ENCODE measurements at regions not wholly inside any gene's neighbourhood (a gene's known extent, or its start where the extent isn't known, plus 50 kb on each side); places are given as distances from the start of the nearest gene placed in this dataset.

DNA sequence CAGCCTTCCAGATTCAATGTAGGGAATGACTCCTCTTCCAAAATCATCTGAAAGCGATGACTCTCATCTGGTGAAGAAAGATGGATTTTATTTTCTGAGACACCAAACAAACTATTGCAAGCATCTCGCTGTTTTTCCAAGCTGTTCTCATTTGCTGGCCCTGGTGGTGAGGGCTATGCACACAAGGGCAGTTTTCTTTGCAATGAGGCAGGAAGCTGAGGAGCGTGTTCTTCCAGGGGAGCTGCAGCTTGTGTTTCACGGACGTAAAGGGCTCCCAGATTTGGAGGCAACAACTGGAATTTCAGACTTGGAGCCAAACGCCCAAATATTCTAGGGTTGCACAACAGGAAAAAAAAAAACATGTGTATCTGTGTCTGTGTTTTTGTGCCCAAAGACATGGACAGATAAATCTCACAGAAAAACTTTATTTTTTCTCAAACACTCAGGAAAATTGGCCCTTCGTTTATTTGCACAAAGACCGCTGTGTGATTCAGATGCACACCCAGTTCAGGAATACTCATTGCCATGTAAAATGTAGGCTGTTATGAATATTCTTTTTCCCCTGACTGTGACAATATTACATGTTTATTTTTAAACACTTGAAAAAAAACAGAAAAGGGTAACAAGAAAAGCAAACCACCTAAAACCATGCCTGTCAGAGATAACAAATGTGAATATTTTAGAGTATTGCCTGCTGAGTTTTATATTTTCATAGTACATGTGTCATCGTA lies 151.3 kb downstream of the GAS1 start:
- peak; percentile 35 for DNase-seq (ENCODE audit: low read depth, low spot score)

GRCh38 chr9:86795047-86795442 lies 152.3 kb downstream of the GAS1 start:
- DNase-seq (ENCODE audit: low read depth, low spot score): no peak

GRCh38 chr9:86794391-86795046 lies 152.8 kb downstream of the GAS1 start:
- DNase-seq (ENCODE audit: low read depth, low spot score): peak; percentile 78

DNA sequence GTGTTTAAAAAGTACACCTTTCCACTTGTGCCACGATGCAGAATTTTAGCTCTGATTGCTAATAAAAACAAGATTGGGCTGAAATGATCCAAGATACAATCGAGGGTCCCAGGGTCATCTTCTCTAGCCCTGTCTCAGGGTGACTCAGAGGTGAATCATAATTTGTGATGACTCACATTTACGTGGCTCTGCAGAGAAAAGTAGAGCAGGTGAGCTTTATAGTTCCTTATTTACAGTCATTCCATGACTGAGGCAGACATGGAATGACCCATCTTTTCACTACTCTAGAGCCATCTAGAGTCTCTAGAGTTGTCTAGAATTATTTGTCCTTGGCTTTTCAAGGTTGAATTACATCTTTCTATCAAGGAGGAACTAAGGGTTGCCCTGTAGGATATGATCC lies 155.2 kb downstream of the GAS1 start:
- no peak for DNase-seq (ENCODE audit: low read depth, low spot score)

GRCh38 chr9:86790805-86791204 lies 156.5 kb downstream of the GAS1 start:
- no peak for DNase-seq (ENCODE audit: low read depth, low spot score)

- DNase-seq (ENCODE audit: low read depth, low spot score): peak; percentile 37
Observed at GRCh38 chr9:86788456-86788855, 158.8 kb downstream of the GAS1 start.

DNA sequence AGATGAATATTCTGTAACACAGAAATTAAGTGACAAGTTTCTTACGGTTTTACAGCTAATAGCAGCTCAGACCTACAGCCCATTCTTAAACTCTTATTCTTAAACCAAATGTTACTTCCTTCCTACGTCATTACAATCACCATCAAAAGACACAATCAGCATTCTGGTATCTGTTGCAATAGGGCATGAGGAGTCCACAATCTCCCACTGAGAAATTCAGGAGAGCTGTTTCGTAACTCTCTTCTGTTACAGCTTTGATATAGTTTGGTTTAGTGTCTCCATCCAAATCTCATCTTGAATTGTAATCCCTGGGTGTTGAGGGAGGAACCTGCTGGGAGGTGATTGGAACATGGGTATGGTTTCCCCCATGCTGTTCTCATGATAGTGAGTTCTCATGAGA lies 163.4 kb downstream of the GAS1 start:
- DNase-seq (ENCODE audit: low read depth, low spot score): no peak

- DNase-seq (ENCODE audit: low read depth, low spot score): no peak
Observed at GRCh38 chr9:86782831-86783230, 164.5 kb downstream of the GAS1 start.

GRCh38 chr9:86778761-86779160 lies 168.5 kb downstream of the GAS1 start:
- no peak for DNase-seq (ENCODE audit: low read depth, low spot score)

DNA sequence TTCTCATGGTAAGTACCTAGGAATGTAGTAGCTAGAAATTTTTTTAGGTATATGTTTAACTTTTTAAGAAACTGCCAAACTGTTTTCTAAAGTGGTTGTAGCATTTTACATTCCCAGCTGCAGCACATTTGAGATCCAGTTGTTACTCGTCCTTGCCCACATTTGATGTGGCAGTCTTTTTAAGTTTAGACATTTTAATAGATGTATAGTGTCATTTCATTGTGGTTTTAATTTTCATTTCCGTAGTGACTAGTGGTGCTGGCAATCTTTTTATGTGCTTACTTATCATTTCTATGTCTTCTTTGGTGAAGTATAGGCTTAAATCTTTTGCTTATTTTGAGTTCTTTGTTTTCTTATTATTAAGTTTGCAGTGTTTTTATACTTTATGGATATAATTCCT lies 171.6 kb downstream of the GAS1 start:
- DNase-seq (ENCODE audit: low read depth, low spot score): no peak

GRCh38 chr9:86774116-86774515 lies 173.2 kb downstream of the GAS1 start:
- no peak for DNase-seq (ENCODE audit: low read depth, low spot score)

DNA sequence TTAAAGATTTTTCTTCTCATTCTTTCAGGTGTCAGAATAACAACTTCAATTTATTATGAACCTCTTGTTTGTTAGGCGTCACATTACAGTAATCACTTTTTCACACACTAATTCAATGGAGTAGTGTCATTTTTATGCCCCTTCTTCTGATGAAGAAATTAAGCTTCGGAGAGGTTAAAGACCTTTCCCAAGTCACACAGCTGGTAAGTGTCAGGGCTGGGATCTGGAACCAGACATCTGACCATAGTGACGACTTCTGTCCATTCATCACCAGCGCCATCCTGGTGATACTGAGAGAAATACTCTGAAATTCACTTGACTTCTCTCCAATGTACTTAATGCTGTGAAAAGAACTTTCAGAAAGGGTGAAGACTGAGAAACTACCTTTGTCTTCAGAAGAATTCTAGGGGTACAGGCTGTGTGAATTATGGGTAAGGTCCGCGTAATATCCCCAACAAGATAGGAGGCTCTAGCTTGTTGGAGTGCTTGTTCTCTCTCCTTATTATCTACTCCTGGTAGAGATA lies 173.8 kb downstream of the GAS1 start:
- no peak for DNase-seq (ENCODE audit: low read depth, low spot score)

GRCh38 chr9:86772635-86772993 lies 174.7 kb downstream of the GAS1 start:
- DNase-seq (ENCODE audit: low read depth, low spot score): no peak

GRCh38 chr9:86771941-86772634 lies 175.2 kb downstream of the GAS1 start:
- no peak for DNase-seq (ENCODE audit: low read depth, low spot score)

DNA sequence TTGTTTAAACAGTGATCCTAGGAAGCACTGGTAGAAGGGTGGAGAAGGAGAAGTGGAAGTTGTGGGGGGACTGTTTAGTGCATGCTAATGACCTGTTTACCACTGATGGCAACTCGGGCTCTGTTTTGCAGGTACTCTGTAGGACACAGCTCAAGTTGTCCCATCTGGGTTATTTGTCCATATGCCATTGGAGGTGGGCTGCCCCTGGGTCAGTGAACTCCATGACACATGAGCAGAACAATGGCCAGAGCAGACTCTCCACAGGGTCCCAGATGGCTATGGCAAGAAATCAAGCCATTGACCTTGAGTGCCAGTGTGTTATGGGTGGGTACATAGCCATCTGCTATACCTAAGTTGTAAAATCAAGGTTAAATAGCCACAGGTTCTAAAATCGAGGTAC lies 175.9 kb downstream of the GAS1 start:
- no peak for DNase-seq (ENCODE audit: low read depth, low spot score)

DNA sequence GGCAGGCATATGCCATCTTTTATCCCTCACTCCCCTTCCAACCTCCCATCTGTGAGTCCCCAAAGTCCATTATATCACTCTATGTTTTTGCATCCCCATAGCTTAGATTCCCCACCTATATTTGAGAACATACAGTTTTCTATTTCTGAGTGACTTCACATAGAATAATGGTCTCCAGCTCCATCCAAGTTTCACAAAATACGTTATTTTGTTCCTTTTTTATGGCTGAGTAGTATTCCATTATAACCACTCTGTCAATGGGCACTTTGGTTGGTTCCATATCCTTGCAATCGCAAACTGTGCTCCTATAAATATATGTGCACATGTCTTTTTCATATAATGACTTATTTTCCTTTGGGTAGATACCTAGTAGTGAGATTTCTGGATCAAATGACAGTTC lies 178.6 kb downstream of the GAS1 start:
- DNase-seq (ENCODE audit: low read depth, low spot score): no peak

DNA sequence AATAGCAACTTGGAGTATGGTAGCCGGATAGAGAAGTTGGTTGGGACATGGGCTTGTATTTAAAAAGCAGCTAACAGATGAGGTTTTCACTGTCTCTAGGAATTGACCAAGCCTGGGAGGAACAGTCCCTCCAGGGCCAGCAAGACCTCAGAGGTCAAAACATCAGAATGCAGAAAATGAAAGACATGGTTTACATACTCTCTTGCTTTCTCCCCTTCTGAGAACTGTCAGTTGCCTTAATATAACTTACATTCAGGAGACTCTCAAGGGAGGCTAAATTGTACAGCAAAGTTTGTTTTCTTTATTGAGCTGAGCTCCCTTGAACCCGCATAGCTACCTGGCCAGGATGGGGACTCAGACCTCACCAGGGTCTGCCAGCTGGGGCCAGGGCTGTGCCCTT lies 179.3 kb downstream of the GAS1 start:
- DNase-seq (ENCODE audit: low read depth, low spot score): no peak

DNA sequence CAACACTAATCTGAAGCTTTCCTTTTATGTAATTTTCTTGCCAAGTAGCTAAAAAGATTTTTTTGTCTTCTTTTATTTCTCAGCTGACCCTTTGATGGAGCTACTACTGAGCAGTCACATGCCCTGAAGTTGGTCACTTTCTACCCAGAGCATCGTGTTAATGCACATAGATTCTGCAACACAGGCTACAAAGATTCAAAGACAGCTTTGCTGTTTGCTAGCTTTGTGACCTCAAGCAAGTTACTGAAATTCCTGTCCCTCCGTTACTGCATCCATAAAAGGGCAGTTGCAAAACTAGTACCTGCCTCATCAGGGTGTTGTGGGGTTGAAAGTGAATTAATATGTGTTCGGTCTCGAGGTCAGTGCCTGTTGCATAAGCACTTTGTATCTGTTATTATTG lies 179.9 kb downstream of the GAS1 start:
- DNase-seq (ENCODE audit: low read depth, low spot score): peak; percentile 63

GRCh38 chr9:86766912-86767311 lies 180.4 kb downstream of the GAS1 start:
- DNase-seq (ENCODE audit: low read depth, low spot score): peak; percentile 96

DNA sequence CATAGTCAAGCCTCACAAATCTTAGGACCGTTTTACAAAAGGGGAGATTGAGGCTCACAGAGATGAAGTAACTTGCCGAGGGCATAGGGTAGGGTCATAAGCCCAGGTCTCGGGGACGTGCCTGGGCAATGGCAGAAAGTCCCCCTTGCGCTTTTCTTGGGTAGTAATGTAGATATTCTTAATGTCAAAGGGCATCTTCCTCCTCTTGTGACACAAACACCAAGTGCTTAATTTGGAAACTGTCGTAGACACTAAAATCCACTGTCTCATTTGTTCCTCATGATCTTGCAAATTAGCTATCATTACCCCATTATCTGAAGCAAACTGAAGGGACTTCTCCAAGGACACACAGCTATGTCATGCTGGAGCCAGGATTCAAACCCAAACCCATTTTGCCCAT lies 180.8 kb downstream of the GAS1 start:
- no peak for DNase-seq (ENCODE audit: low read depth, low spot score)

- DNase-seq (ENCODE audit: low read depth, low spot score): no peak
Observed at GRCh38 chr9:86765746-86766430, 181.4 kb downstream of the GAS1 start.

DNA sequence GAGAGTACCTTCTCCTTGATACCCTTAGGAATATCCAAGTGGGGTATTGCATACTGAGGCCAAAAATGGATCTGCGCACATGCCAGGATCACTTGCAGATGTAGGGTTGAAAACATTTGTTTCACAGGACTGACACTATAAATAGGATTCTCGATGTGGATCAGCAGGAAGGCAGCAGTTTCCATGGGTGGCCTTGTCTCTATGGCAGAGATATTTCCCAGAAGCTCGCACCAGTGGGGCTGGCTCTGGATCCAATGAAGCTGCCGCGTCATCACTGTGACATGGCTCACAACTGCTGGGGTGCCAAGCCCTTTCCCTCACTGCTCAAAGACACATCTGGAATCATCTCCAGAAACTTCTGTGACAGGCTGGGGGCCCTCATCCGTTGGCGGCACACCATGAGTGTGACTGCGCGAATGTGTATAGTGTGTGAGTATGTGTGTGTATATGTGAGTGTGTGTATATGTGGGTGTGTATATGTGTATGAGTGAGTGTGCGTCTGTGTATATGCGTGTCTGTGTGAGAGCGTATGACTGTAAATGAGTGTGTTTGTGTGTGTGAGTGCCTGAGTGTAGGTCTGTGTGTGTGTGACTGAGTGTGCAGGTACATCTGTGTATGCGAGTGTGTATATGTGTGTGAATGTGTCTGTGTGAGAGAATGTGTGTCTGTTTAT lies 182.5 kb downstream of the GAS1 start:
- DNase-seq (ENCODE audit: low read depth, low spot score): no peak

All from astrocyte of the hippocampus (primary cell).